Panc1 (cell line): ENCODE measurements at regions not wholly inside any gene's neighbourhood (a gene's known extent, or its start where the extent isn't known, plus 50 kb on each side); places are given as distances from the start of the nearest gene placed in this dataset.

Source experiments
- ATAC-seq: fragments of 200-7000 bp; cut with Tn5 transposase; 2 replicates; pipeline ENCODE4 v1.9.1; 2020; ENCODE audit warnings: mild to moderate bottlenecking, moderate library complexity
- BruUV-seq: library from RNA; stranded (reverse); fragments of 400-500 nt; replicated peaks from 2 replicates; lab custom pipeline; 2021; lab: Mats Ljungman, UMichigan
- CTCF ChIA-PET: fragments of 300-600 bp; sonication (Branson Sonifier 250); formaldehyde crosslinking; loops from one replicate; lab custom pipeline; 2022; ENCODE audit warnings: antibody characterized with exemption; lab: Charles Lee
- POLR2A ChIA-PET: fragments of 300-600 bp; sonication (Branson Sonifier 250); formaldehyde crosslinking; loops from one replicate; lab custom pipeline; 2022; ENCODE audit warnings: antibody characterized with exemption; lab: Charles Lee
- DNase-seq: peaks from one replicate; pipeline ENCODE4 v3.0.0-alpha.2; 2010; ENCODE audit warnings: low read depth, low spot score
- H3K27ac ChIP-seq: 2 replicates; pipeline ENCODE4 v1.5.1; 2011; ENCODE audit warnings: mild to moderate bottlenecking, low read length, inconsistent platforms
- H3K27me3 ChIP-seq: fragments of 200-500 bp; sonication (Bioruptor generic); 2 replicates; pipeline ENCODE4 v1.6.0; 2014; ENCODE audit warnings: low read length, inconsistent platforms; ENCODE audit not compliant: control insufficient read depth, insufficient read depth
- H3K36me3 ChIP-seq: fragments of 200-500 bp; sonication (Bioruptor generic); 2 replicates; pipeline ENCODE4 v1.5.1; 2014; ENCODE audit warnings: inconsistent platforms, mild to moderate bottlenecking, low read length, moderate library complexity; ENCODE audit not compliant: control insufficient read depth, insufficient read depth
- H3K4me1 ChIP-seq: 2 replicates; pipeline ENCODE4 v1.5.1; 2011; ENCODE audit warnings: inconsistent platforms, mild to moderate bottlenecking, low read length, moderate library complexity; ENCODE audit not compliant: control insufficient read depth, insufficient read depth
- H3K4me3 ChIP-seq, 2 experiments: 2 replicates each; pipeline ENCODE4 v1.5.1; 2011 to 2012; ENCODE audit warnings: low read depth in 2 of 2, low read length in 2 of 2, mild to moderate bottlenecking in 2 of 2, inconsistent platforms in 1 of 2, moderate library complexity in 1 of 2
- H3K9me3 ChIP-seq: fragments of 200-500 bp; sonication (Bioruptor generic); 2 replicates; pipeline ENCODE4 v1.5.1; 2014; ENCODE audit warnings: low read depth, mild to moderate bottlenecking, inconsistent platforms, low read length, moderate library complexity; ENCODE audit not compliant: control insufficient read depth, insufficient read depth
- CTCF ChIP-seq: fragments of 450-650 bp; IDR thresholded peaks from 2 replicates; pipeline ENCODE4 v1.5.1; 2017; ENCODE audit warnings: mild to moderate bottlenecking
- POLR2AphosphoS5 ChIP-seq: IDR thresholded peaks from 2 replicates; pipeline ENCODE4 v1.6.1; 2012; ENCODE audit warnings: mild to moderate bottlenecking, low read depth, low read length, moderate library complexity
- REST ChIP-seq, 2 experiments: IDR thresholded peaks; 2 replicates each; pipeline ENCODE4 v1.6.1; 2011 to 2012; ENCODE audit warnings: low read depth in 2 of 2, control low read depth in 1 of 2, low read length in 1 of 2, mild to moderate bottlenecking in 1 of 2, moderate library complexity in 1 of 2; ENCODE audit not compliant: insufficient read depth in 1 of 2
- SIN3A ChIP-seq: IDR thresholded peaks from 2 replicates; pipeline ENCODE4 v1.6.1; 2012; ENCODE audit warnings: low read depth, mild to moderate bottlenecking, low read length, moderate library complexity, borderline replicate concordance; ENCODE audit not compliant: insufficient read depth
- TCF7L2 ChIP-seq: IDR thresholded peaks from 2 replicates; pipeline ENCODE4 v1.6.1; 2011; ENCODE audit warnings: mild to moderate bottlenecking, low read depth, low read length, inconsistent platforms
- in situ Hi-C: cut with HindIII; loops from 2 replicates; pipeline ENCODE4 v1.10.0; 2016; ENCODE audit warnings: low sequenced_read_pairs, low pct_unique_long_range_greater_than_20kb
- intact Hi-C: fragments of 100-400 bp; cut with micrococcal nuclease; formaldehyde crosslinking; loops from one replicate; pipeline ENCODE4 v1.10.0; 2022; ENCODE audit not compliant: unreplicated experiment

DNA sequence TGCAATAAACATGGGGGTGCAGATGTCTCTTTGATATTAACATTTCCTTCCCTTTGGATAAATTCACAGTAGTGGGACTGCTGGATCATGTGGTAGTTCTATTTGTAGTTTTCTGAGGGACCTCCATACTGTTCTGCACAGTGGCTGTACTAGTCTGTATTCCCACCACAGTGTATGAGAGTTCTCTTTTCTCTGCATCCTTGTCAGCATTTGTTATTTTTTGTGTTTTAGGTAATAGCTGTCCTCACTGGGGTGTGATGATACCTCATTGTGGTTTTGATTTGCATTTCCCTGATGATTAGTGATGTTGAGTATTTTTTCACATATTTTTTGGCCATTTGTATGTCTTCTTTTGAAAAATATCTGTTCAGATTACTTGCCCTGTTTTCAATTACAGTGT is 562.5 kb downstream of the CSNK1G3 start:
- POLR2A ChIA-PET: no interaction called here
- intact Hi-C loops: no loop called here
- Histone ChIP-seq H3K4me3 (no peak overlapping the region), H3K36me3 (no peaks in the 10 kb centered on the region), H3K27me3 (no peaks in the 10 kb centered on the region), H3K4me1 (no peaks in the 10 kb centered on the region), H3K27ac (no peak overlapping the region), H3K9me3 (peaks cover 3% of the 10 kb centered on the region; the same call in 1 of the 2 replicates)
- no peak for ATAC-seq
- TF ChIP-seq CTCF: no peak
- TF ChIP-seq POLR2AphosphoS5: no peak
- no peak for TF ChIP-seq REST (IDR thresholded peaks at IDR 0.05; ENCODE audit: insufficient read depth in 1 of 2, low read depth in 2 of 2, low read length in 1 of 2)
- TF ChIP-seq TCF7L2: no peak
- no peak for TF ChIP-seq SIN3A
- in situ Hi-C loops: no loop called here
- no peak for DNase-seq
- no TSS peak for BruUV-seq
- CTCF ChIA-PET: interaction anchor here (0.7 kb wide), 1 partner anchor 1241 kb away, joined by 3 read pairs; no protein-coding TSS in a partner anchor

DNA sequence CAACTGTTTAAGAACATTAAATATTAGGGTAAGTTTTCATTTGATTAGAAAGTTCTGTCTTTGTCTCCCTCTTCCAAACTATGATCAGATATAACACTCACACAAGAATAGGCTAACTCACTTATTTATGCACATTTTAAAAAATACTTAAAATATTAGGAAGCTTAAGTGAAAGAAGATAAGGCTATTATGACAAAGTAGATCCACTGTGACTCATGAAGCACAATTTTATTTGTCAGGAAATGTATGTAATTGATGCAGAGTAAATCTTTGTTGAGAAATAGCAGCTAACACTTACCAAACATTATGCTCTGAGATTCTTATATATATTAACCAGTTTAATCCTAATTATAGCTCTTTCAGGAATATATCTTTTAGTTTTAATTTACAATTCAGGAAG is 560.6 kb downstream of the CSNK1G3 start:
- in situ Hi-C loops (no loop called here), intact Hi-C loops (no loop called here)
- ChIA-PET POLR2A (no interaction called here), CTCF (no interaction called here)
- BruUV-seq: no TSS peak
- no peak for DNase-seq
- TF ChIP-seq TCF7L2: no peak
- no peak for TF ChIP-seq CTCF
- no peak for TF ChIP-seq REST (IDR thresholded peaks at IDR 0.05; ENCODE audit: insufficient read depth in 1 of 2, low read depth in 2 of 2, low read length in 1 of 2)
- TF ChIP-seq SIN3A: no peak
- no peak for TF ChIP-seq POLR2AphosphoS5
- no peaks in the 10 kb centered on the region for H3K36me3 ChIP-seq
- H3K9me3 ChIP-seq: no peaks in the 10 kb centered on the region; the same call in 1 of the 2 replicates
- H3K27ac ChIP-seq: no peak overlapping the region
- H3K4me1 ChIP-seq: no peaks in the 10 kb centered on the region
- no peak for ATAC-seq
- no peak overlapping the region for H3K4me3 ChIP-seq
- no peaks in the 10 kb centered on the region for H3K27me3 ChIP-seq
